BE2C (cell line): ENCODE measurements at regions not wholly inside any gene's neighbourhood (a gene's known extent, or its start where the extent isn't known, plus 50 kb on each side); places are given as distances from the start of the nearest gene placed in this dataset.

Experiments used
- DNase-seq: peaks from one replicate; pipeline ENCODE4 v3.0.0-alpha.2; 2020
- H3K27me3 ChIP-seq: fragments of 250-450 bp; sonication (Bioruptor Pico); 2 replicates; pipeline ENCODE4 v1.5.1; 2020; ENCODE audit warnings: mild to moderate bottlenecking
- H3K36me3 ChIP-seq: fragments of 250-450 bp; sonication (Bioruptor Pico); 2 replicates; pipeline ENCODE4 v1.5.1; 2020; ENCODE audit warnings: mild to moderate bottlenecking
- H3K4me1 ChIP-seq: fragments of 250-450 bp; sonication (Bioruptor Pico); 2 replicates; pipeline ENCODE4 v1.5.1; 2020
- H3K4me3 ChIP-seq: 2 replicates; pipeline ENCODE4 v1.5.1; 2011; ENCODE audit warnings: low read depth, low read length
- H3K9me3 ChIP-seq: fragments of 250-450 bp; sonication (Bioruptor Pico); 2 replicates; pipeline ENCODE4 v1.5.1; 2020
- CTCF ChIP-seq: IDR thresholded peaks from 2 replicates; pipeline ENCODE4 v1.5.1; 2012; ENCODE audit warnings: mild to moderate bottlenecking, low read depth, low read length

GRCh38 chr12:19857204-19857603, 417.9 kb downstream of the AEBP2 start:
- TF ChIP-seq CTCF: no peak

GRCh38 chr12:19867151-19867550, 427.9 kb downstream of the AEBP2 start:
- Histone ChIP-seq H3K9me3 (no peaks in the 10 kb centered on the region), H3K27me3 (no peaks in the 10 kb centered on the region), H3K4me1 (no peaks in the 10 kb centered on the region), H3K36me3 (no peaks in the 10 kb centered on the region), H3K4me3 (no peak overlapping the region)
- DNase-seq: no peak
- no peak for TF ChIP-seq CTCF

More at GRCh38 chr12:19857204-19857603, 417.9 kb downstream of the AEBP2 start:
- no peaks in the 10 kb centered on the region; the same call in 1 of the 2 replicates for H3K27me3 ChIP-seq
- H3K9me3 ChIP-seq: no peaks in the 10 kb centered on the region
- DNase-seq: no peak
- no peaks in the 10 kb centered on the region for H3K36me3 ChIP-seq
- no peak overlapping the region for H3K4me3 ChIP-seq
- no peaks in the 10 kb centered on the region for H3K4me1 ChIP-seq

- DNase-seq: no peak
- TF ChIP-seq CTCF: no peak
- no peaks in the 10 kb centered on the region for H3K27me3 ChIP-seq
- no peaks in the 10 kb centered on the region for H3K9me3 ChIP-seq
- H3K4me3 ChIP-seq: no peak overlapping the region
- no peaks in the 10 kb centered on the region for H3K4me1 ChIP-seq
- H3K36me3 ChIP-seq: no peaks in the 10 kb centered on the region
Measured at GRCh38 chr12:19867970-19868369, 428.7 kb downstream of the AEBP2 start.

GRCh38 chr12:19869413-19869812, 430.1 kb downstream of the AEBP2 start:
- Histone ChIP-seq H3K9me3 (no peaks in the 10 kb centered on the region), H3K4me1 (no peaks in the 10 kb centered on the region), H3K36me3 (no peaks in the 10 kb centered on the region), H3K4me3 (no peak overlapping the region), H3K27me3 (no peaks in the 10 kb centered on the region)
- no peak for DNase-seq
- no peak for TF ChIP-seq CTCF

- peak; percentile 8 for DNase-seq
- no peaks in the 10 kb centered on the region for H3K27me3 ChIP-seq
- TF ChIP-seq CTCF: no peak
- H3K9me3 ChIP-seq: no peaks in the 10 kb centered on the region
- H3K4me1 ChIP-seq: no peaks in the 10 kb centered on the region
- H3K36me3 ChIP-seq: no peaks in the 10 kb centered on the region
- H3K4me3 ChIP-seq: no peak overlapping the region
Measured at GRCh38 chr12:19872621-19873540, 433.6 kb downstream of the AEBP2 start.

- Histone ChIP-seq H3K36me3 (no peaks in the 10 kb centered on the region), H3K4me3 (no peak overlapping the region), H3K27me3 (no peaks in the 10 kb centered on the region), H3K9me3 (no peaks in the 10 kb centered on the region), H3K4me1 (no peaks in the 10 kb centered on the region)
- no peak for DNase-seq
- no peak for TF ChIP-seq CTCF
Measured at GRCh38 chr12:19880076-19880475, 440.8 kb downstream of the AEBP2 start.
